Psoas muscle (tissue), 7 donors: ENCODE measurements at regions not wholly inside any gene's neighbourhood (a gene's known extent, or its start where the extent isn't known, plus 50 kb on each side); places are given as distances from the start of the nearest gene placed in this dataset.

Experiments
- ATAC-seq, 4 donors: fragments of 200-7000 bp; cut with Tn5 transposase; one replicate each; pipeline ENCODE4 v1.9.1; 2020; ENCODE audit warnings: moderate library complexity in 3 of 4, mild to moderate bottlenecking in 2 of 4
- DNase-seq, 2 donors: peaks; one replicate each; pipeline ENCODE4 v3.0.0-alpha.2; 2020
- H3K27ac ChIP-seq: fragments of 200-600 bp; one replicate; pipeline ENCODE4 v1.8.0; 2022
- H3K27me3 ChIP-seq, 3 donors: fragments of 200-600 bp in 1 of 3; one replicate each; pipeline versions ENCODE4 v1.6.1 to v1.8.0; 2013 to 2022; ENCODE audit warnings: low read length in 2 of 3, mild to moderate bottlenecking in 2 of 3, moderate library complexity in 1 of 3; ENCODE audit not compliant: insufficient read depth in 3 of 3
- H3K36me3 ChIP-seq, 2 donors: fragments of 200-600 bp in 1 of 2; one replicate each; pipeline versions ENCODE4 v1.6.1 to v1.8.0; 2013 to 2022; ENCODE audit warnings: low read depth in 1 of 2, mild to moderate bottlenecking in 1 of 2, moderate library complexity in 1 of 2; ENCODE audit not compliant: insufficient read depth in 1 of 2
- H3K4me1 ChIP-seq: fragments of 200-600 bp; one replicate; pipeline ENCODE4 v1.8.0; 2022
- H3K4me3 ChIP-seq: fragments of 200-600 bp; one replicate; pipeline ENCODE4 v1.8.0; 2022; ENCODE audit warnings: mild to moderate bottlenecking
- H3K9me3 ChIP-seq: fragments of 200-600 bp; one replicate; pipeline ENCODE4 v1.8.0; 2022
- WGBS, 3 donors: extraction: QIAGEN DNeasy Blood & Tissue Kit; methylation state at CpG; one replicate each; pipeline versions ENCODE4 v1.1.6 to v1.1.7; 2013; 5-methylcytosine and 5-hydroxymethylcytosine counted together
- intact Hi-C, 2 donors: fragments of 100-400 bp; cut with DNase I; formaldehyde crosslinking; loops; one replicate each; pipeline versions ENCODE4 v1.11.0 to v1.14.2; 2022
- TF ChIP-seq, protein P1 (sequence below): fragments of 200-600 bp; IDR thresholded peaks from one replicate; pipeline ENCODE4 v1.8.0; 2022; ENCODE audit warnings: antibody characterized with exemption
- donor health status: healthy with polysubstance abuse.
- donor health status: DM: no; HTN: no; CAD: no; lungs with moderate emphysema.
- donor health status: Bipolar disorder and iron deficiency.
- donor health status: healthy.
- donor health status: DM: yes; HTN: yes; CAD: no.
- donor health status: DM: no; HTN: no; CAD: no.
- donor health status: DM: yes; HTN: yes; CAD: no.

DNA sequence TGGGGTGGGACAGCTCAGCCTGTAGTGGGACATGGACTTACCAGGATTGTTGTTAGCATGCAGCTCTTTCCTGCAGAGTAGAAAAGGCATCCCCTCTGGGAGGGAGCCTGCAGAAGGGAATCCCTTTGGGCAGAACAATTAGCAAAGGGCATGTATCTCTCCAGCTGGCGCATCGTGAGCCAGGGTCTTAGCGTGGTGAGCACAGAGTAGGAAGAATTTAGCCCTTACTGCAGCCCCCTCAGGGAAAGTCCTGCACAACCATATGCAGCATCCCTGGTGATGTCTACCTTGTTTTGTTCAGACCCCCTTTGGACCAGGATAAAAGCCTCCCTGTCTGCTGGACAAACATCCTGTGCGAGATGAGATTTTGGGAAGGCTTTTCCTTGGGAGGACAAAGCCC, 292.1 kb downstream of the SLC4A3 start:
- Histone ChIP-seq H3K36me3 (no peaks in the 10 kb centered on the region), H3K9me3 (no peaks in the 10 kb centered on the region), H3K4me1 (no peaks in the 10 kb centered on the region), H3K4me3 (no peak overlapping the region), H3K27me3 (no peaks in the 10 kb centered on the region), H3K27ac (no peak overlapping the region)
- TF ChIP-seq, protein P1, sequence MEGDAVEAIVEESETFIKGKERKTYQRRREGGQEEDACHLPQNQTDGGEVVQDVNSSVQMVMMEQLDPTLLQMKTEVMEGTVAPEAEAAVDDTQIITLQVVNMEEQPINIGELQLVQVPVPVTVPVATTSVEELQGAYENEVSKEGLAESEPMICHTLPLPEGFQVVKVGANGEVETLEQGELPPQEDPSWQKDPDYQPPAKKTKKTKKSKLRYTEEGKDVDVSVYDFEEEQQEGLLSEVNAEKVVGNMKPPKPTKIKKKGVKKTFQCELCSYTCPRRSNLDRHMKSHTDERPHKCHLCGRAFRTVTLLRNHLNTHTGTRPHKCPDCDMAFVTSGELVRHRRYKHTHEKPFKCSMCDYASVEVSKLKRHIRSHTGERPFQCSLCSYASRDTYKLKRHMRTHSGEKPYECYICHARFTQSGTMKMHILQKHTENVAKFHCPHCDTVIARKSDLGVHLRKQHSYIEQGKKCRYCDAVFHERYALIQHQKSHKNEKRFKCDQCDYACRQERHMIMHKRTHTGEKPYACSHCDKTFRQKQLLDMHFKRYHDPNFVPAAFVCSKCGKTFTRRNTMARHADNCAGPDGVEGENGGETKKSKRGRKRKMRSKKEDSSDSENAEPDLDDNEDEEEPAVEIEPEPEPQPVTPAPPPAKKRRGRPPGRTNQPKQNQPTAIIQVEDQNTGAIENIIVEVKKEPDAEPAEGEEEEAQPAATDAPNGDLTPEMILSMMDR: no peak
- WGBS, 3 donors: 83 to 92% (median 83%) methylated on average over 4 of the region's 4 CpGs
- intact Hi-C loops: no loop called here
- DNase-seq: no peak
- no peak for ATAC-seq

DNA sequence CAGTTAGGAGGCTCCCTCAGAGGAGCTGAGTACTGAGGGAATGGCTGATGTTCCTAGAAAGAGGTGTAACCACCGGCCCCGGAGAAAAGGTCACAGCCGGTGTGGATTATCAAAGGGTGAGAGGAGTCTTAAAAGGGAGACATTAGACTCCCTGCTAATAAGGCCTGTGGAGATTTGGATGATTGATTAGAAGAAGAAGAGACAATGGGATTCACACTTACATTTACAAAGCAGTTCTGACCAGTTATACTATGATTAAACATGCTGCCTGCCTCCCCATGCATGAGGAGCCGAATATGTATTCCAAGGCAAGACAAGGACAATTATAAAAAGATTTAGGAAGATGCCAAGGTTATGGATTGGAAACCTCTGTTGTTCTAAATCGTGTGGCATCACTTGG, 302.4 kb downstream of the SLC4A3 start:
- TF ChIP-seq, protein P1: no peak
- 27 to 42% (median 35%) methylated on average over 5 of the region's 5 CpGs for WGBS, 3 donors

DNA sequence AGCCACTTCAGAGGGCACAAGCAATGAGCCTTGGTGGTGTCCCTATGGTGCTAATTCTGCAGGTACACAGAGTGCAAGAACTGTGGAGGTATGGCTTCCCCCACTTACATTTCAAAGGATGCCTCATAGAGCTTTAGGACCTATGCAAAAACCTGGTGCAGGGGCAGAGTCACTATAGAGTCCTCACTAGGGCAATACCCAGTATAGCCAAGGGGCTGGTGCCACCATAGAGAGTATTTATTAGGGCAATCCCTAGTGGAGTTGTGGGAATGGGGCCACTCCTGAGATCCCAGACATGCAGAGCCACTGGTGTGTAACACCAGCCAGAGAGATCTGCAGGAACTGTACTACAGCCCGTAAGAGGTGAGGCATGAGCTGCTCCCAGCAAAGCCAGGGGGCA, 312.2 kb downstream of the SLC4A3 start:
- TF ChIP-seq, protein P1: no peak
- Histone ChIP-seq H3K27ac (no peak overlapping the region), H3K4me3 (no peak overlapping the region), H3K27me3 (no peaks in the 10 kb centered on the region), H3K36me3 (no peaks in the 10 kb centered on the region), H3K9me3 (no peaks in the 10 kb centered on the region), H3K4me1 (no peaks in the 10 kb centered on the region)
- 88 to 100% (median 93%) methylated on average over 1 of the region's 1 CpG for WGBS, 3 donors
- intact Hi-C loops: no loop called here
- DNase-seq: no peak
- ATAC-seq: no peak

More for the DNA sequence above, 302.4 kb downstream of the SLC4A3 start:
- intact Hi-C loops: no loop called here
- Histone ChIP-seq H3K4me3 (no peak overlapping the region), H3K27ac (no peak overlapping the region), H3K27me3 (no peaks in the 10 kb centered on the region), H3K4me1 (no peaks in the 10 kb centered on the region), H3K9me3 (no peaks in the 10 kb centered on the region), H3K36me3 (no peaks in the 10 kb centered on the region)
- ATAC-seq (no peak), DNase-seq (no peak)

DNA sequence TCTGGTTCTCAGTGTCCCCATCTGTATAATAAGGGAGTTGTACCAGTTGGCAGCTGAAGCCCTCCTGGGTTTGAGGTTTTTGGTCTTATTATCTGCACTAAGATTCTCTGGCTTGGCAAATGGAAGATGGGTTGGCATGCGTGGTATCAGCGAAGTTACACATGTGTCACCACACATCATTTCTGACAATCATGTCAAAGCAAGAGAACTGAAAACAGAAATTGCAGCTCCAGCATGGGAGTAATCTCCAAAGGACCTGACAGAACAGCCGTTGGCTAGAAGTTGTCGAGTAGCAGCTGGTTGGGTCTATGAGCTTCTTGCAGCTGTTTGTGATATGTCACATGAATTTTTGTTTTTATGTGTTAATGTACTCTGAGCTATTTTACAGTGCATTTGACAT, 317.4 kb downstream of the SLC4A3 start:
- no peak overlapping the region for H3K4me3 ChIP-seq
- no peak overlapping the region for H3K27ac ChIP-seq
- DNase-seq (no peak), ATAC-seq (no peak)
- H3K9me3 ChIP-seq: no peaks in the 10 kb centered on the region
- no peaks in the 10 kb centered on the region for H3K4me1 ChIP-seq
- 24 to 40% (median 35%) methylated on average over 4 of the region's 4 CpGs for WGBS, 3 donors
- peaks cover 0 to 2% (median 0%) of the 10 kb centered on the region in 3 donors for H3K27me3 ChIP-seq
- TF ChIP-seq, protein P1: no peak
- H3K36me3 ChIP-seq: no peaks in the 10 kb centered on the region
- intact Hi-C loops: no loop called here

DNA sequence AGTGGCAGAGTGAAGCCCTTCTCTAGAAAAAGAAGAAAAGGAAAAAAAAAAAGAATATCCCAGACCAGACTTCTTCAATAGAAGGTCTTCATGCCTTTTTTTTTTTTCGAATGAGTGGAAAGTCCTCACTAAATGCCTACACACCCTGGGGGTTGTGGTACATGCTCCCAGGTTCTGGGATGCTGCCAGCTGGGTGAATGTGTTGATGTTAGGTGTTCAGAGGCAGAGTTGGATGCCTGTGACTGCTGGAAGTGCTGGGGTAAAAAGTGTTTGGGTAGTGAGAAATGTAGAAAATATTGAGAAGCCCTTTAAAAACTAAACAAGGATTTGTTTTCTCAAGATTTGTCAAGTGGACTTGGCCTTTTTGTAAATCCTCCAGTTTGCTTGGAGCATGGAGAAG, 318.6 kb downstream of the SLC4A3 start:
- H3K36me3 ChIP-seq: no peaks in the 10 kb centered on the region
- H3K4me1 ChIP-seq: no peaks in the 10 kb centered on the region
- ATAC-seq (no peak), DNase-seq (no peak)
- TF ChIP-seq, protein P1: no peak
- H3K27ac ChIP-seq: no peak overlapping the region
- no peak overlapping the region for H3K4me3 ChIP-seq
- intact Hi-C loops: no loop called here
- 39 to 55% (median 47%) methylated on average over 1 of the region's 1 CpG for WGBS, 3 donors
- H3K27me3 ChIP-seq: peaks cover 0 to 2% (median 0%) of the 10 kb centered on the region in 3 donors
- H3K9me3 ChIP-seq: no peaks in the 10 kb centered on the region
